Activated T-helper 1 cell treated with anti-CD3 and anti-CD28 coated beads, Interleukin-2, amount 50 U/mL, for 16 hours (primary cell): ENCODE measurements at regions not wholly inside any gene's neighbourhood (a gene's known extent, or its start where the extent isn't known, plus 50 kb on each side); places are given as distances from the start of the nearest gene placed in this dataset.
"Not testable (repeated sequence)": the region's sequence is repeated elsewhere in the genome, so short reads cannot be mapped to it uniquely, and the experiment has no call there.

Experiments used
- DNase-seq, 2 donors: peaks; one replicate each; pipeline ENCODE4 v3.0.0-alpha.2; 2020; ENCODE audit warnings: low read depth in 1 of 2, low spot score in 1 of 2

GRCh38 chr18:4797002-4797685 is 342.0 kb upstream of the DLGAP1 start:
- DNase-seq = no peak

DNA sequence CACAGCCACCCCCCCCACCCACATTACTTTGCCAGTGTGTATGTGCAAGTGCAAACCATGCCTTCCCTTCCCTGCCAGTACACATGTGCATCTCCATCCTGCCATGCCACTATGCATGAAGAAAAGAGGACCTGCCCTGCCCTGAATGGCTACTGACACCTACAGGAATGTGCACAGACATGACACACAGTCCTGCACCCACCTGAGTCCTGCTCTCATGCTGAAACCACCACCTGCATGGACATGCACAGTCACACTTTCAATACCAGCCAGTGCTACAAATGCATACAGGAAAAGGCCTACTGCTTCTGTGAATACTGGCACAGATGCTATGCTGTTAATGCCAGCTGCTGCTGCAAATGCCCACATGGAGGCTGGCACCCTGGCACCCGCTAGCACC is 334.4 kb upstream of the DLGAP1 start:
- no peak for DNase-seq

DNA sequence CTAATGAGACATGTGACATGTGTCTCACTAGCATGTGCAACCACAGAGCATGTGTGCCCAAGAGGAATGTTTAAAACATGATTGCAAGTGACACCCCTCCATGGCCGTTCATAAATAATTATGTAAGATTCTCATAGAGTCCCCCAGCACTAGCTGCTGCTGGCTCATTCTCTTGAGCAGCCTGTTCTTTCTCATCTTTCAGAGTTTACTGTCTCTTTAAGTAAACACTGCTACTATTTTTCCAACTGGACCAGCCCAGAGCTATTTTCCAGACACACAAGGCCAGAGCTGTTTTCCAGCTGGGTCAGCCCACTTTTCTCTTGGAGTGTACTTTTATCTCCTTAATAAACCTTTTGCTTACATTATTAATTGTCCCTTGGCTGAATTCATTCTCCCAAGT is 326.8 kb upstream of the DLGAP1 start:
- DNase-seq = no peak

DNA sequence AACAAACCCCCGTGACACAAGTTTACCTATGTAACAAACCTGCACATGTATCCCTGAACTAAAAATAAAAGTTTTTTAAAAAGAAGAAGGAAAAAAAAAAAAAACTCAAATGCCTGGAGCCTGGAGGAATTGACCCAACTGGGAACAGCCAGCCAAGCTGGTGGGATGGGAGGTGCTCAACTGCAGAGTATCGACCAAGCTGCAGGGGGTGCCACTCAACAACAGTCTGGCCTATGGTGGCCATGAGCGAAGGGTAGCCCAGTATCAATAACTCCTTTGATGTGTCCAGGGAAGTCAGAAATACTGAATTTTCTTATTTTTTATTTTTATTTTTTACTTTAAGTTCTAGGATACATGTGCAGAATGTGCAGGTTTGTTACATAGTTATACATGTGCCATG is 310.3 kb upstream of the DLGAP1 start:
- no peak for DNase-seq

DNA sequence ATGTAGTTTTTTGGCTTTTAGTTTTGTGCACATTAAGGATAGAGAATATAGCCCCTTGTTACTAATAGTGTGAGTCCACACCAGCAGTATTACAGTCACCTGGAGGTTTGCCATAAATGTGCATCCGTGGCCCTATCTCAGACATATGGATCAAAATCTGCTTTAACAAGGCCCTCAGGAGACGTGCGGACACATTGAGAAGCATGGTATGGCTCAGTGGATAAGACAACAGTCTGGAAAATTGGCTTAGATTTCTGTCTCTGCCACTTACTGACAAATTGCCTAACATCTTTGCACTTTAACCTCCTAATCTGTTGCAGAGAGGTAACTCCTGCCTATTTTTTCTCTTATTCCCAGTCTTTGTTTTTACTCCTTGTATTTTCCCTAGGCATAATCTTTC is 307.2 kb upstream of the DLGAP1 start:
- no peak for DNase-seq

GRCh38 chr18:4758980-4759379 is 303.9 kb upstream of the DLGAP1 start:
- no peak for DNase-seq

- no peak for DNase-seq
These were observed 300.7 kb upstream of the DLGAP1 start for GRCh38 chr18:4755848-4756247.

- not testable (repeated sequence) for DNase-seq
These were observed 298.0 kb upstream of the DLGAP1 start for GRCh38 chr18:4753151-4753550.

GRCh38 chr18:4751523-4751922 is 296.4 kb upstream of the DLGAP1 start:
- no peak for DNase-seq

GRCh38 chr18:4750393-4751346 is 295.6 kb upstream of the DLGAP1 start:
- no peak for DNase-seq

DNA sequence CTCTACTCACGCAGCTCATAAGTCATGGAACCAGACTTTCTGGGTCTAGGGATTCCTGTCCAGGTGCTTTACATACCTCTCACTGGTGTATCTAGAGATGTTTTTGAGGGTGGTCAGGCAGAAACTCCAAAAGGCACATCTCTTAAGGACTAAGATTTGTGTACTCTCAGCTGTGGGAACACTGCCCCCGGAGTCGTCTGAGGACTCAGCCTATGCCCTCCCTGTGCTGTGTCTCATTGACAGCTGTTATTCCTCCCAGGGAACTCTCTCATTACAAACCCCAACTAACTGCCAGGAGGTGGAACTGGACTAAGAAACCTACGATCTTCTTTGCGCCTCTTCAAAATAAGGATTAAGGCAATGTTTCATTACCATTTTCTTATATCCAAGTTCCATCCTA is 293.9 kb upstream of the DLGAP1 start:
- no peak for DNase-seq

GRCh38 chr18:4734903-4735302 is 279.8 kb upstream of the DLGAP1 start:
- no peak for DNase-seq

GRCh38 chr18:4734021-4734420 is 278.9 kb upstream of the DLGAP1 start:
- no peak for DNase-seq

- no peak for DNase-seq
These were observed 266.4 kb upstream of the DLGAP1 start for GRCh38 chr18:4721545-4721944.

- no peak for DNase-seq
These were observed 265.4 kb upstream of the DLGAP1 start for GRCh38 chr18:4720518-4720917.

DNA sequence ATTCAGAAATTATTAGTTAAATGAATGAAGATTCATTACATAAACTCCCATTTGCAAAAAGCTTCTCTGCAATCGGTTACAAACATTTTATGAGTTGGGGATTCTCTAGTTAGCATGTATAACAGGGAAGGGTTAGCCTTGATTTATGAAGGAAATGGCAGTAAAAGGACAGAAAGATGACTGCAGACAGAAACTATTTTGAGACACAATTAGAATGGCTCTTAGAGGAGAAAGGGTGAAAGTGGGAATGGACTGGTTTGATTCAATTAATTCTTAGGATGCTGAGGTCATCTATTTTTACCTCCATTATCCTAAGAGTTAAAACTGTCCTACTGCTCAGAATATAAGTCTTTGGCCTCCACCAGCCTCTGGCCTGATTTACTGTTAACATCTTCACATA is 250.8 kb upstream of the DLGAP1 start:
- no peak for DNase-seq

- no peak for DNase-seq
These were observed 249.7 kb upstream of the DLGAP1 start for GRCh38 chr18:4704781-4705180.

DNA sequence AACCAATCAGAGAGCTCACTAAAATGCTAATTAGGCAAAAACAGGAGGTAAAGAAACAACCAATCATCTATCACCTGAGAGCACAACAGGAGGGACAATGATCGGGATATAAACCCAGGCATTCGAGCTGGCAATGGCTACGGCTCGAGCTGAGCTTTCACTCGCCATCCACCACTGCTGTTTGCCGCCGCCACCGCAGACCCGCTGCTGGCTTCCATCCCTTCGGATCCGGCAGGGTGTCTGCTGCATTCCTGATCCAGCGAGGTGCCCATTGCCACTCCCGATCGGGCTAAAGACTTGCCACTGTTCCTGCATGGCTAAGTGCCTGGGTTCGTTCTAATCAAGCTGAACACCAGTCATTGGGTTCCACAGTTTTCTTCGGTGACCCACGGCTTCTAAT is 236.7 kb upstream of the DLGAP1 start:
- no peak for DNase-seq

DNA sequence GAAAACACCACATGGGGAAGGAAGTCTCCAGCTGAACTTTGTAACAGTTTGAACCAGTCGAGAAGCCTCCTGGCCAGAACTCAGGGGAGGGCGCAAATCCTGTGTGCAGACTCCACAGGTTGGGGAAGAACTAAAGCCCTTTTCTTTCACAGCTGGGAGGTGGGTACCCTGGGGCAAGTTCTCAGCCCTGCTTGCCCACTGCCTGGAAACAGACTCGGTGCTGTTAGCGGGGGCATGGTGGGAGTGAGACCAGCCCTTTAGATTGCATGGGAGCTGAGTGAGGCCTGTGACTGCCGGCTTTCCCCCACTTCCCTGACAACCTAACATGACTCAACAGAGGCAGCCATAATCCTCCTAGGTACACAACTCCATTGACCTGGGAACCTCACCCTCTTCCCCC is 223.6 kb upstream of the DLGAP1 start:
- not testable (repeated sequence) for DNase-seq

GRCh38 chr18:4677006-4677405 is 221.9 kb upstream of the DLGAP1 start:
- DNase-seq = no peak

- DNase-seq = no peak
These were observed 217.1 kb upstream of the DLGAP1 start for GRCh38 chr18:4672162-4672561.

- no peak for DNase-seq
These were observed 203.7 kb upstream of the DLGAP1 start for GRCh38 chr18:4658804-4659203.
